ENCODE measurements at regions not wholly inside any gene's neighbourhood (a gene's known extent, or its start where the extent isn't known, plus 50 kb on each side); places are given as distances from the start of the nearest gene placed in this dataset.

GRCh38 chr7:38060637-38061036 lies 117.4 kb upstream of the STARD3NL start:
- DNase-seq (ENCODE audit: low read depth): no peak
- in situ Hi-C loops (cut with HindIII; ENCODE audit: low pct_unique_long_range_greater_than_20kb, low sequenced_read_pairs): no loop called here

- in situ Hi-C loops (cut with HindIII; ENCODE audit: low pct_unique_long_range_greater_than_20kb, low sequenced_read_pairs): no loop called here
- DNase-seq (ENCODE audit: low read depth): no peak
These were observed 111.7 kb upstream of the STARD3NL start for GRCh38 chr7:38066391-38066790.

- in situ Hi-C loops (cut with HindIII; ENCODE audit: low pct_unique_long_range_greater_than_20kb, low sequenced_read_pairs): no loop called here
- no peak for DNase-seq (ENCODE audit: low read depth)
These were observed 109.6 kb upstream of the STARD3NL start for GRCh38 chr7:38068461-38068860.

- in situ Hi-C loops (cut with HindIII; ENCODE audit: low pct_unique_long_range_greater_than_20kb, low sequenced_read_pairs): no loop called here
- no peak for DNase-seq (ENCODE audit: low read depth)
These were observed 109.0 kb upstream of the STARD3NL start for GRCh38 chr7:38069052-38069451.

GRCh38 chr7:38070718-38071117 lies 107.3 kb upstream of the STARD3NL start:
- in situ Hi-C loops (cut with HindIII; ENCODE audit: low pct_unique_long_range_greater_than_20kb, low sequenced_read_pairs): no loop called here
- DNase-seq (ENCODE audit: low read depth): no peak

- DNase-seq (ENCODE audit: low read depth): no peak
- in situ Hi-C loops (cut with HindIII; ENCODE audit: low pct_unique_long_range_greater_than_20kb, low sequenced_read_pairs): no loop called here
These were observed 91.2 kb upstream of the STARD3NL start for GRCh38 chr7:38086857-38087256.

- DNase-seq (ENCODE audit: low read depth): no peak
- in situ Hi-C loops (cut with HindIII; ENCODE audit: low pct_unique_long_range_greater_than_20kb, low sequenced_read_pairs): loop anchor here (10.0 kb wide), 1 partner anchor 212 kb away; no protein-coding TSS in a partner anchor
These were observed 75.5 kb upstream of the STARD3NL start for GRCh38 chr7:38102507-38102906.

- in situ Hi-C loops (cut with HindIII; ENCODE audit: low pct_unique_long_range_greater_than_20kb, low sequenced_read_pairs): loop anchor here (10.0 kb wide), 1 partner anchor 209 kb away; no protein-coding TSS in a partner anchor
- peak; percentile 38 for DNase-seq (ENCODE audit: low read depth)
These were observed 72.1 kb upstream of the STARD3NL start for GRCh38 chr7:38105874-38106483.

GRCh38 chr7:38107486-38107893 lies 70.6 kb upstream of the STARD3NL start:
- in situ Hi-C loops (cut with HindIII; ENCODE audit: low pct_unique_long_range_greater_than_20kb, low sequenced_read_pairs): loop anchor here (10.0 kb wide), 1 partner anchor 207 kb away; no protein-coding TSS in a partner anchor
- DNase-seq (ENCODE audit: low read depth): peak; percentile 53

GRCh38 chr7:38112075-38112474 lies 66.0 kb upstream of the STARD3NL start:
- in situ Hi-C loops (cut with HindIII; ENCODE audit: low pct_unique_long_range_greater_than_20kb, low sequenced_read_pairs): no loop called here
- no peak for DNase-seq (ENCODE audit: low read depth)

- in situ Hi-C loops (cut with HindIII; ENCODE audit: low pct_unique_long_range_greater_than_20kb, low sequenced_read_pairs): no loop called here
- no peak for DNase-seq (ENCODE audit: low read depth)
These were observed 58.0 kb upstream of the STARD3NL start for GRCh38 chr7:38120076-38120475.

- DNase-seq (ENCODE audit: low read depth): no peak
- in situ Hi-C loops (cut with HindIII; ENCODE audit: low pct_unique_long_range_greater_than_20kb, low sequenced_read_pairs): no loop called here
These were observed 55.5 kb upstream of the STARD3NL start for GRCh38 chr7:38122501-38122900.

- no peak for DNase-seq (ENCODE audit: low read depth)
- in situ Hi-C loops (cut with HindIII; ENCODE audit: low pct_unique_long_range_greater_than_20kb, low sequenced_read_pairs): no loop called here
These were observed 54.6 kb upstream of the STARD3NL start for GRCh38 chr7:38123494-38123893.

GRCh38 chr7:38127216-38128207 lies 50.5 kb upstream of the STARD3NL start:
- no peak for DNase-seq (ENCODE audit: low read depth)
- in situ Hi-C loops (cut with HindIII; ENCODE audit: low pct_unique_long_range_greater_than_20kb, low sequenced_read_pairs): no loop called here

All from Caki2 (cell line).